ENCODE measurements at regions not wholly inside any gene's neighbourhood (a gene's known extent, or its start where the extent isn't known, plus 50 kb on each side); places are given as distances from the start of the nearest gene placed in this dataset.

DNA sequence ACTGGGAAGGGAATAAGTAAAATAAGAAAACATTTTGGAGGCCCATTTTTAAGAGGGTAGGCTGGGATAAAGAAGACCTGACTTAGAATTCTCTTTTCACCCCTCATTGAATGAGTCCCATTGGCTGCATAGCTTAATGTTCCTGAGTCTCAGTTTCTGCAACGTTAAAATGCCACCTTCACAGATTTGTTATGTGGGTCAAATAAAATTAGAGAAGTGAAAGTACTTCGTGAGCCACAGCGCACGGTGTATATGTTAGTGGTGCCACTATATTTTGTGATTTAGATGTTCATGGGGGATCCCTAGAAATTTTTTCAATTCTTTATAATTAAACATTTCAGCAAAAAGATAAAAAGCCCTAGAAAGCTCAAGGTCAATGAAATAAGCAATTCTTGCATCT is 109.2 kb upstream of the HS3ST1 start:
- POLR2A ChIA-PET: no interaction called here

DNA sequence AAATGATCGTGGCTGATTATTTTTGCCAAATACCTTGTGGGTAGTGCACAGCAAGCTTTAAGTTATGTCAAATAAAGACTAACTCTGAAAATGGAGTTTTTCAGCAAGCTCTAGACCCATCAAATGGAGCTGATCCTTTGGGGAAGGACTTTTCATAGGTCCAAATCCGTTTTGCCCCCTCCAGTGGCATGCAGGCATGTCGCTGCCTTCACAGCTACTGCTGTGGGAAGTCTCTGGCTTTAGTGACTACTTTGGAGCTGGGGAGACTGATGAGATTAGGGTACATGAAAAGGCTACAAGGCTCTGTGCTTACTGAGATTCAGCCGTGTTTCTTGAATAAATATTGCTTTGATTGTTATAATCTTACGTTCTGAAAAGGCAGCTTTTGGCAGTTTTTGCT is 106.6 kb upstream of the HS3ST1 start:
- Histone ChIP-seq H3K4me3 (ENCODE audit: low read depth, low read length) (no peak overlapping the region), H3K4me1 (ENCODE audit: control insufficient read depth, insufficient read depth, low read length) (no peaks in the 10 kb centered on the region), H3K36me3 (ENCODE audit: control insufficient read depth in 2 of 2, insufficient read depth in 1 of 2, low read length in 2 of 2) (no peaks in the 10 kb centered on the region), H3K27ac (ENCODE audit: extremely low read depth, low read depth, low read length) (no peak overlapping the region), H3K9me3 (ENCODE audit: control insufficient read depth, insufficient read depth, low read depth, low read length) (no peaks in the 10 kb centered on the region)
- TF ChIP-seq ZNF112 (tag by site-specific recombination; IDR thresholded peaks at IDR 0.05) (no peak), ZNF433 (tag by site-specific recombination; IDR thresholded peaks at IDR 0.05; ENCODE audit: low read depth) (no peak), ZNF10 (tag by site-specific recombination; IDR thresholded peaks at IDR 0.05) (no peak), ZNF341 (tag by site-specific recombination; IDR thresholded peaks at IDR 0.05; ENCODE audit: low read depth) (no peak), ZNF155 (tag by site-specific recombination; IDR thresholded peaks at IDR 0.05) (no peak), SCRT1 (tag by site-specific recombination; IDR thresholded peaks at IDR 0.05; ENCODE audit: borderline replicate concordance) (no peak), ZFP69B (tag by site-specific recombination; IDR thresholded peaks at IDR 0.05) (no peak), ZNF133 (tag by site-specific recombination; IDR thresholded peaks at IDR 0.05) (no peak), ZNF510 (tag by site-specific recombination; IDR thresholded peaks at IDR 0.05; ENCODE audit: insufficient replicate concordance) (no peak)
- TF ChIP-seq, protein P1, sequence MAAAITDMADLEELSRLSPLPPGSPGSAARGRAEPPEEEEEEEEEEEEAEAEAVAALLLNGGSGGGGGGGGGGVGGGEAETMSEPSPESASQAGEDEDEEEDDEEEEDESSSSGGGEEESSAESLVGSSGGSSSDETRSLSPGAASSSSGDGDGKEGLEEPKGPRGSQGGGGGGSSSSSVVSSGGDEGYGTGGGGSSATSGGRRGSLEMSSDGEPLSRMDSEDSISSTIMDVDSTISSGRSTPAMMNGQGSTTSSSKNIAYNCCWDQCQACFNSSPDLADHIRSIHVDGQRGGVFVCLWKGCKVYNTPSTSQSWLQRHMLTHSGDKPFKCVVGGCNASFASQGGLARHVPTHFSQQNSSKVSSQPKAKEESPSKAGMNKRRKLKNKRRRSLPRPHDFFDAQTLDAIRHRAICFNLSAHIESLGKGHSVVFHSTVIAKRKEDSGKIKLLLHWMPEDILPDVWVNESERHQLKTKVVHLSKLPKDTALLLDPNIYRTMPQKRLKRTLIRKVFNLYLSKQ (tag by site-specific recombination; IDR thresholded peaks at IDR 0.05; ENCODE audit: borderline replicate concordance): no peak
- TF ChIP-seq, protein P2, sequence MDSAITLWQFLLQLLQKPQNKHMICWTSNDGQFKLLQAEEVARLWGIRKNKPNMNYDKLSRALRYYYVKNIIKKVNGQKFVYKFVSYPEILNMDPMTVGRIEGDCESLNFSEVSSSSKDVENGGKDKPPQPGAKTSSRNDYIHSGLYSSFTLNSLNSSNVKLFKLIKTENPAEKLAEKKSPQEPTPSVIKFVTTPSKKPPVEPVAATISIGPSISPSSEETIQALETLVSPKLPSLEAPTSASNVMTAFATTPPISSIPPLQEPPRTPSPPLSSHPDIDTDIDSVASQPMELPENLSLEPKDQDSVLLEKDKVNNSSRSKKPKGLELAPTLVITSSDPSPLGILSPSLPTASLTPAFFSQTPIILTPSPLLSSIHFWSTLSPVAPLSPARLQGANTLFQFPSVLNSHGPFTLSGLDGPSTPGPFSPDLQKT (IDR thresholded peaks at IDR 0.05; ENCODE audit: borderline replicate concordance, low read depth, low read length): no peak
- TF ChIP-seq, protein P3, sequence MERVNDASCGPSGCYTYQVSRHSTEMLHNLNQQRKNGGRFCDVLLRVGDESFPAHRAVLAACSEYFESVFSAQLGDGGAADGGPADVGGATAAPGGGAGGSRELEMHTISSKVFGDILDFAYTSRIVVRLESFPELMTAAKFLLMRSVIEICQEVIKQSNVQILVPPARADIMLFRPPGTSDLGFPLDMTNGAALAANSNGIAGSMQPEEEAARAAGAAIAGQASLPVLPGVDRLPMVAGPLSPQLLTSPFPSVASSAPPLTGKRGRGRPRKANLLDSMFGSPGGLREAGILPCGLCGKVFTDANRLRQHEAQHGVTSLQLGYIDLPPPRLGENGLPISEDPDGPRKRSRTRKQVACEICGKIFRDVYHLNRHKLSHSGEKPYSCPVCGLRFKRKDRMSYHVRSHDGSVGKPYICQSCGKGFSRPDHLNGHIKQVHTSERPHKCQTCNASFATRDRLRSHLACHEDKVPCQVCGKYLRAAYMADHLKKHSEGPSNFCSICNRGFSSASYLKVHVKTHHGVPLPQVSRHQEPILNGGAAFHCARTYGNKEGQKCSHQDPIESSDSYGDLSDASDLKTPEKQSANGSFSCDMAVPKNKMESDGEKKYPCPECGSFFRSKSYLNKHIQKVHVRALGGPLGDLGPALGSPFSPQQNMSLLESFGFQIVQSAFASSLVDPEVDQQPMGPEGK (tag by site-specific recombination; IDR thresholded peaks at IDR 0.05): no peak
- POLR2A ChIA-PET: no interaction called here
- CTCF ChIA-PET: no interaction called here

More for the DNA sequence above, 109.2 kb upstream of the HS3ST1 start:
- Histone ChIP-seq H3K4me3 (ENCODE audit: low read depth, low read length) (no peak overlapping the region), H3K9me3 (ENCODE audit: control insufficient read depth, insufficient read depth, low read depth, low read length) (no peaks in the 10 kb centered on the region), H3K4me1 (ENCODE audit: control insufficient read depth, insufficient read depth, low read length) (no peaks in the 10 kb centered on the region), H3K36me3 (ENCODE audit: control insufficient read depth in 2 of 2, insufficient read depth in 1 of 2, low read length in 2 of 2) (no peaks in the 10 kb centered on the region), H3K27ac (ENCODE audit: extremely low read depth, low read depth, low read length) (no peak overlapping the region)
- TF ChIP-seq ZNF664 (tag by site-specific recombination; IDR thresholded peaks at IDR 0.05): no peak
- no peak for TF ChIP-seq RBAK (tag by site-specific recombination; IDR thresholded peaks at IDR 0.05)
- TF ChIP-seq, protein P4, sequence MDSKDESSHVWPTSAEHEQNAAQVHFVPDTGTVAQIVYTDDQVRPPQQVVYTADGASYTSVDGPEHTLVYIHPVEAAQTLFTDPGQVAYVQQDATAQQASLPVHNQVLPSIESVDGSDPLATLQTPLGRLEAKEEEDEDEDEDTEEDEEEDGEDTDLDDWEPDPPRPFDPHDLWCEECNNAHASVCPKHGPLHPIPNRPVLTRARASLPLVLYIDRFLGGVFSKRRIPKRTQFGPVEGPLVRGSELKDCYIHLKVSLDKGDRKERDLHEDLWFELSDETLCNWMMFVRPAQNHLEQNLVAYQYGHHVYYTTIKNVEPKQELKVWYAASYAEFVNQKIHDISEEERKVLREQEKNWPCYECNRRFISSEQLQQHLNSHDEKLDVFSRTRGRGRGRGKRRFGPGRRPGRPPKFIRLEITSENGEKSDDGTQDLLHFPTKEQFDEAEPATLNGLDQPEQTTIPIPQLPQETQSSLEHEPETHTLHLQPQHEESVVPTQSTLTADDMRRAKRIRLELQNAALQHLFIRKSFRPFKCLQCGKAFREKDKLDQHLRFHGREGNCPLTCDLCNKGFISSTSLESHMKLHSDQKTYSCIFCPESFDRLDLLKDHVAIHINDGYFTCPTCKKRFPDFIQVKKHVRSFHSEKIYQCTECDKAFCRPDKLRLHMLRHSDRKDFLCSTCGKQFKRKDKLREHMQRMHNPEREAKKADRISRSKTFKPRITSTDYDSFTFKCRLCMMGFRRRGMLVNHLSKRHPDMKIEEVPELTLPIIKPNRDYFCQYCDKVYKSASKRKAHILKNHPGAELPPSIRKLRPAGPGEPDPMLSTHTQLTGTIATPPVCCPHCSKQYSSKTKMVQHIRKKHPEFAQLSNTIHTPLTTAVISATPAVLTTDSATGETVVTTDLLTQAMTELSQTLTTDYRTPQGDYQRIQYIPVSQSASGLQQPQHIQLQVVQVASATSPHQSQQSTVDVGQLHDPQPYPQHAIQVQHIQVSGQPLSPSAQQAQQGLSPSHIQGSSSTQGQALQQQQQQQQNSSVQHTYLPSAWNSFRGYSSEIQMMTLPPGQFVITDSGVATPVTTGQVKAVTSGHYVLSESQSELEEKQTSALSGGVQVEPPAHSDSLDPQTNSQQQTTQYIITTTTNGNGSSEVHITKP (tag by site-specific recombination; IDR thresholded peaks at IDR 0.05): no peak
- TF ChIP-seq ZNF76 (tag by site-specific recombination; IDR thresholded peaks at IDR 0.05; ENCODE audit: borderline replicate concordance, low read depth): no peak
- TF ChIP-seq, protein P5, sequence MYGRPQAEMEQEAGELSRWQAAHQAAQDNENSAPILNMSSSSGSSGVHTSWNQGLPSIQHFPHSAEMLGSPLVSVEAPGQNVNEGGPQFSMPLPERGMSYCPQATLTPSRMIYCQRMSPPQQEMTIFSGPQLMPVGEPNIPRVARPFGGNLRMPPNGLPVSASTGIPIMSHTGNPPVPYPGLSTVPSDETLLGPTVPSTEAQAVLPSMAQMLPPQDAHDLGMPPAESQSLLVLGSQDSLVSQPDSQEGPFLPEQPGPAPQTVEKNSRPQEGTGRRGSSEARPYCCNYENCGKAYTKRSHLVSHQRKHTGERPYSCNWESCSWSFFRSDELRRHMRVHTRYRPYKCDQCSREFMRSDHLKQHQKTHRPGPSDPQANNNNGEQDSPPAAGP (tag by site-specific recombination; IDR thresholded peaks at IDR 0.05): no peak
- no peak for TF ChIP-seq ZBTB8A (tag by site-specific recombination; IDR thresholded peaks at IDR 0.05)
- TF ChIP-seq ZNF707 (tag by site-specific recombination; IDR thresholded peaks at IDR 0.05): no peak
- TF ChIP-seq, protein P6, sequence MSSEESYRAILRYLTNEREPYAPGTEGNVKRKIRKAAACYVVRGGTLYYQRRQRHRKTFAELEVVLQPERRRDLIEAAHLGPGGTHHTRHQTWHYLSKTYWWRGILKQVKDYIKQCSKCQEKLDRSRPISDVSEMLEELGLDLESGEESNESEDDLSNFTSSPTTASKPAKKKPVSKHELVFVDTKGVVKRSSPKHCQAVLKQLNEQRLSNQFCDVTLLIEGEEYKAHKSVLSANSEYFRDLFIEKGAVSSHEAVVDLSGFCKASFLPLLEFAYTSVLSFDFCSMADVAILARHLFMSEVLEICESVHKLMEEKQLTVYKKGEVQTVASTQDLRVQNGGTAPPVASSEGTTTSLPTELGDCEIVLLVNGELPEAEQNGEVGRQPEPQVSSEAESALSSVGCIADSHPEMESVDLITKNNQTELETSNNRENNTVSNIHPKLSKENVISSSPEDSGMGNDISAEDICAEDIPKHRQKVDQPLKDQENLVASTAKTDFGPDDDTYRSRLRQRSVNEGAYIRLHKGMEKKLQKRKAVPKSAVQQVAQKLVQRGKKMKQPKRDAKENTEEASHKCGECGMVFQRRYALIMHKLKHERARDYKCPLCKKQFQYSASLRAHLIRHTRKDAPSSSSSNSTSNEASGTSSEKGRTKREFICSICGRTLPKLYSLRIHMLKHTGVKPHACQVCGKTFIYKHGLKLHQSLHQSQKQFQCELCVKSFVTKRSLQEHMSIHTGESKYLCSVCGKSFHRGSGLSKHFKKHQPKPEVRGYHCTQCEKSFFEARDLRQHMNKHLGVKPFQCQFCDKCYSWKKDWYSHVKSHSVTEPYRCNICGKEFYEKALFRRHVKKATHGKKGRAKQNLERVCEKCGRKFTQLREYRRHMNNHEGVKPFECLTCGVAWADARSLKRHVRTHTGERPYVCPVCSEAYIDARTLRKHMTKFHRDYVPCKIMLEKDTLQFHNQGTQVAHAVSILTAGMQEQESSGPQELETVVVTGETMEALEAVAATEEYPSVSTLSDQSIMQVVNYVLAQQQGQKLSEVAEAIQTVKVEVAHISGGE (tag by site-specific recombination; conservative IDR thresholded peaks at IDR 0.05; ENCODE audit: low read depth): no peak
- TF ChIP-seq ZNF175 (tag by site-specific recombination; IDR thresholded peaks at IDR 0.05): no peak
- TF ChIP-seq ZNF596 (tag by site-specific recombination; IDR thresholded peaks at IDR 0.05): no peak
- no peak for TF ChIP-seq GLI4 (tag by site-specific recombination; IDR thresholded peaks at IDR 0.05)
- TF ChIP-seq ZFP41 (tag by site-specific recombination; IDR thresholded peaks at IDR 0.05; ENCODE audit: borderline replicate concordance): no peak
- TF ChIP-seq ZNF830 (tag by site-specific recombination; IDR thresholded peaks at IDR 0.05; ENCODE audit: low read depth): no peak
- CTCF ChIA-PET: no interaction called here
